OCI-LY1 (cell line): ENCODE measurements at regions not wholly inside any gene's neighbourhood (a gene's known extent, or its start where the extent isn't known, plus 50 kb on each side); places are given as distances from the start of the nearest gene placed in this dataset.

ENCODE experiments used
- H2AFZ ChIP-seq: fragments of 200-600 bp; sonication (generic), shearing (Covaris generic); 2 replicates; pipeline ENCODE4 v1.6.0; 2014; ENCODE audit warnings: antibody characterized with exemption, mild to moderate bottlenecking, low read length
- H3F3A ChIP-seq: fragments of 200-600 bp; sonication (generic), shearing (Covaris generic); 2 replicates; pipeline ENCODE4 v1.6.0; 2014; ENCODE audit warnings: mild to moderate bottlenecking, antibody characterized with exemption, low read length, moderate library complexity; ENCODE audit not compliant: insufficient read depth
- H3K27ac ChIP-seq: fragments of 200-600 bp; sonication (generic); 2 replicates; pipeline ENCODE4 v1.5.1; 2014; ENCODE audit warnings: low read length, mixed run types, mild to moderate bottlenecking, low read depth; ENCODE audit not compliant: poor library complexity, severe bottlenecking
- H3K27me3 ChIP-seq: fragments of 200-600 bp; sonication (generic); 2 replicates; pipeline ENCODE4 v1.6.0; 2014; ENCODE audit warnings: antibody characterized with exemption, mild to moderate bottlenecking, low read length, moderate library complexity; ENCODE audit not compliant: insufficient read depth
- H3K36me3 ChIP-seq: fragments of 200-600 bp; sonication (generic); 2 replicates; pipeline ENCODE4 v1.6.1; 2014; ENCODE audit warnings: mild to moderate bottlenecking, antibody characterized with exemption, low read length, moderate library complexity, mixed read lengths; ENCODE audit not compliant: insufficient read depth
- H3K4me1 ChIP-seq: fragments of 200-600 bp; sonication (generic); 2 replicates; pipeline ENCODE4 v1.5.1; 2014; ENCODE audit warnings: mild to moderate bottlenecking, low read length, moderate library complexity; ENCODE audit not compliant: insufficient read depth, severe bottlenecking
- H3K4me2 ChIP-seq: fragments of 200-600 bp; sonication (generic), shearing (Covaris generic); 2 replicates; pipeline ENCODE4 v1.6.1; 2014; ENCODE audit warnings: low read length
- H3K4me3 ChIP-seq: fragments of 200-600 bp; sonication (generic); 2 replicates; pipeline ENCODE4 v1.5.1; 2014; ENCODE audit warnings: low read length, low read depth, mild to moderate bottlenecking, mixed read lengths; ENCODE audit not compliant: poor library complexity, severe bottlenecking
- H3K79me2 ChIP-seq: fragments of 200-600 bp; shearing (Covaris generic); 2 replicates; pipeline ENCODE4 v1.6.1; 2016; ENCODE audit warnings: mixed run types, low read length, mixed read lengths; ENCODE audit not compliant: insufficient read depth
- H3K9ac ChIP-seq: fragments of 200-600 bp; sonication (generic), shearing (Covaris generic); 2 replicates; pipeline ENCODE4 v1.6.1; 2014; ENCODE audit warnings: mild to moderate bottlenecking, low read length, mixed read lengths
- H3K9me2 ChIP-seq: fragments of 200-600 bp; sonication (generic), shearing (Covaris generic); 2 replicates; pipeline ENCODE4 v1.6.1; 2014; ENCODE audit warnings: low read depth, mild to moderate bottlenecking, low read length, mixed read lengths
- H3K9me3 ChIP-seq: fragments of 200-600 bp; shearing (Covaris generic); 2 replicates; pipeline ENCODE4 v1.6.1; 2014; ENCODE audit warnings: low read length, mixed read lengths
- H4K20me1 ChIP-seq: fragments of 200-600 bp; sonication (generic), shearing (Covaris generic); 2 replicates; pipeline ENCODE4 v1.6.0; 2016; ENCODE audit warnings: mild to moderate bottlenecking, low read length; ENCODE audit not compliant: insufficient read depth
- CTCF ChIP-seq: fragments of 200-600 bp; sonication (generic), shearing (Covaris generic); IDR thresholded peaks from 2 replicates; pipeline ENCODE4 v1.5.1; 2017; ENCODE audit warnings: mild to moderate bottlenecking, antibody characterized with exemption, low read length, moderate library complexity, mixed read lengths
- EZH2 ChIP-seq: fragments of 200-600 bp; sonication (generic), shearing (Covaris generic); IDR thresholded peaks from 2 replicates; pipeline ENCODE4 v1.8.0; 2017; ENCODE audit warnings: borderline replicate concordance, mixed run types, mild to moderate bottlenecking, antibody characterized with exemption, low read length, moderate library complexity, mixed read lengths

- Histone ChIP-seq H3K4me1 (peaks cover 10% of the 10 kb centered on the region), H4K20me1 (no peaks in the 10 kb centered on the region), H3K4me2 (no peak overlapping the region), H3K79me2 (no peaks in the 10 kb centered on the region), H3K36me3 (no peaks in the 10 kb centered on the region), H2AFZ (no peak overlapping the region), H3K27me3 (no peaks in the 10 kb centered on the region), H3K9me2 (no peaks in the 10 kb centered on the region), H3F3A (no peaks in the 10 kb centered on the region), H3K9me3 (no peaks in the 10 kb centered on the region), H3K27ac (no peak overlapping the region), H3K4me3 (no peak overlapping the region), H3K9ac (no peak overlapping the region)
- TF ChIP-seq CTCF (no peak), EZH2 (no peak)
Observed at GRCh38 chr5:125611541-125611940, 811.7 kb upstream of the GRAMD2B start.

GRCh38 chr5:125612181-125612721 lies 811.0 kb upstream of the GRAMD2B start:
- no peaks in the 10 kb centered on the region for H3F3A ChIP-seq
- no peaks in the 10 kb centered on the region for H3K9me2 ChIP-seq
- no peaks in the 10 kb centered on the region for H3K9me3 ChIP-seq
- no peak for TF ChIP-seq CTCF
- TF ChIP-seq EZH2, result no peak
- no peak overlapping the region for H3K27ac ChIP-seq
- H3K79me2 ChIP-seq, result no peaks in the 10 kb centered on the region
- H3K4me3 ChIP-seq, result no peak overlapping the region
- no peak overlapping the region for H2AFZ ChIP-seq
- H3K27me3 ChIP-seq, result no peaks in the 10 kb centered on the region
- H3K36me3 ChIP-seq, result no peaks in the 10 kb centered on the region
- H4K20me1 ChIP-seq, result no peaks in the 10 kb centered on the region
- no peak overlapping the region for H3K9ac ChIP-seq
- no peak overlapping the region for H3K4me2 ChIP-seq
- H3K4me1 ChIP-seq, result peaks cover 4% of the 10 kb centered on the region

- TF ChIP-seq CTCF, result no peak
- TF ChIP-seq EZH2, result no peak
- no peak overlapping the region for H3K4me3 ChIP-seq
- peaks cover 3% of the 10 kb centered on the region for H3K4me1 ChIP-seq
- no peaks in the 10 kb centered on the region for H3F3A ChIP-seq
- no peak overlapping the region for H2AFZ ChIP-seq
- no peaks in the 10 kb centered on the region for H3K9me3 ChIP-seq
- H3K27me3 ChIP-seq, result no peaks in the 10 kb centered on the region
- H3K36me3 ChIP-seq, result no peaks in the 10 kb centered on the region
- H4K20me1 ChIP-seq, result no peaks in the 10 kb centered on the region
- H3K9ac ChIP-seq, result no peak overlapping the region
- H3K4me2 ChIP-seq, result no peak overlapping the region
- no peak overlapping the region for H3K27ac ChIP-seq
- H3K79me2 ChIP-seq, result no peaks in the 10 kb centered on the region
- no peaks in the 10 kb centered on the region for H3K9me2 ChIP-seq
Observed at GRCh38 chr5:125612776-125613175, 810.4 kb upstream of the GRAMD2B start.
